ENCODE measurements at regions not wholly inside any gene's neighbourhood (a gene's known extent, or its start where the extent isn't known, plus 50 kb on each side); places are given as distances from the start of the nearest gene placed in this dataset.

- TF ChIP-seq, protein P1, sequence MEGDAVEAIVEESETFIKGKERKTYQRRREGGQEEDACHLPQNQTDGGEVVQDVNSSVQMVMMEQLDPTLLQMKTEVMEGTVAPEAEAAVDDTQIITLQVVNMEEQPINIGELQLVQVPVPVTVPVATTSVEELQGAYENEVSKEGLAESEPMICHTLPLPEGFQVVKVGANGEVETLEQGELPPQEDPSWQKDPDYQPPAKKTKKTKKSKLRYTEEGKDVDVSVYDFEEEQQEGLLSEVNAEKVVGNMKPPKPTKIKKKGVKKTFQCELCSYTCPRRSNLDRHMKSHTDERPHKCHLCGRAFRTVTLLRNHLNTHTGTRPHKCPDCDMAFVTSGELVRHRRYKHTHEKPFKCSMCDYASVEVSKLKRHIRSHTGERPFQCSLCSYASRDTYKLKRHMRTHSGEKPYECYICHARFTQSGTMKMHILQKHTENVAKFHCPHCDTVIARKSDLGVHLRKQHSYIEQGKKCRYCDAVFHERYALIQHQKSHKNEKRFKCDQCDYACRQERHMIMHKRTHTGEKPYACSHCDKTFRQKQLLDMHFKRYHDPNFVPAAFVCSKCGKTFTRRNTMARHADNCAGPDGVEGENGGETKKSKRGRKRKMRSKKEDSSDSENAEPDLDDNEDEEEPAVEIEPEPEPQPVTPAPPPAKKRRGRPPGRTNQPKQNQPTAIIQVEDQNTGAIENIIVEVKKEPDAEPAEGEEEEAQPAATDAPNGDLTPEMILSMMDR (IDR thresholded peaks at IDR 0.05; ENCODE audit: insufficient read depth, low read length, poor library complexity, severe bottlenecking) = no peak
- TF ChIP-seq EZH2phosphoT487 (conservative IDR thresholded peaks at IDR 0.05; ENCODE audit: low read length) = no peak
Observed at GRCh38 chr1:57475366-57475765, 51.5 kb upstream of the DAB1 start.
